ENCODE measurements at regions not wholly inside any gene's neighbourhood (a gene's known extent, or its start where the extent isn't known, plus 50 kb on each side); places are given as distances from the start of the nearest gene placed in this dataset.

DNA sequence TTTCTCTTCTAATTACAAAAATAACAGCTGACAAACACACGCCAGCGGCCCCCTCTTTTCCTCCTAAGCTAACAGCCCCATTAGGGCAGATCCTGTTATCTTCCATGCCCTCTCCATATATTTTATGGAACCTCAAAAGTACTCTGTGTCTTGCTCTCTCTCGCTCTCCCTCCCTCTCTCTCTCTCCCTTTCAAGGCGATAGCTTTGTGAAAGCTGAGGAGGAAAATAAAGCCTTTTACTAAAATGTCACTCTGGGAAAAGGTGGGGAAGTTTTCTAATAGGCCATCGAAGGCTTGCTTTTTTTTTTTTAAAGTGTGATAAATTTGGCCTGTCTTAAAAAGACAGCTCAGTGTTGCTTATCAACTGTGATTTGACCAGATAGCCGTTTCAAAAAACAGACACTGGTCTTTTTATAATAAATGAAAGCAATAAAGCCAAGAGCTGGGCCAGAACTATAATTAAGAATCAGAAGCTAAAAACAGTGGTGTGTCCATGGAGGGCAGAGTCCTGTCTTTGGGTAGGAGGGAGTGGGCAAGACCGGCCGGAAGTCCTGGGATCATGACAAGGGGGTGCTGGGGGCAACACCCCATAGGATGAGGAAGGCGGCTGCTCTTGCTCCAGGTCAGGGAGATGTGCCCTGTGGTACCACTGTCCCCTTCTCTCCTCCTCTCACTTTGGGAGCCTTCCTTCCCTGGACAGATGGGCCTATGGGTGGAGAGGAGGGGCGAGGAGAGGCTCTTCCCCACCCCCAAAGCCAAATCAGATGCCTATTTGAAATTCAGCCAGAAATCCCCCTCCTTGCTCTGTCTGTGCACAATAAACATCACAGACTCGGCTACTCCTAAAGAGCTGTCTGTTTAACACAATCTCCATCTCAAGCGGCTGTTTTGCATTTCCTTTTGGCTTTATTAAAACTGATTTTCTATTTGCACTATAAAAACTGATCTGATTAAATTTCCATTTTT, 267.2 kb downstream of the BUD13 start:
- no peaks in the 10 kb centered on the region for H3K27me3 ChIP-seq (ENCODE audit: insufficient read depth, low read depth, low read length)
- no peak overlapping the region for H2AFZ ChIP-seq (ENCODE audit: low read depth, low read length)
- no peak overlapping the region for H3K4me3 ChIP-seq (ENCODE audit: low read length)
- H3K36me3 ChIP-seq (ENCODE audit: insufficient read depth, low read length), result no peaks in the 10 kb centered on the region
- no peaks in the 10 kb centered on the region for H3F3A ChIP-seq (ENCODE audit: insufficient read depth, low read length, poor library complexity, severe bottlenecking)
- no peak overlapping the region for H3K9ac ChIP-seq (ENCODE audit: low read length)
- H3K9me3 ChIP-seq (ENCODE audit: low read length), result no peaks in the 10 kb centered on the region
- TF ChIP-seq POLR2AphosphoS5 (IDR thresholded peaks at IDR 0.05), result no peak
- TF ChIP-seq, protein P1, sequence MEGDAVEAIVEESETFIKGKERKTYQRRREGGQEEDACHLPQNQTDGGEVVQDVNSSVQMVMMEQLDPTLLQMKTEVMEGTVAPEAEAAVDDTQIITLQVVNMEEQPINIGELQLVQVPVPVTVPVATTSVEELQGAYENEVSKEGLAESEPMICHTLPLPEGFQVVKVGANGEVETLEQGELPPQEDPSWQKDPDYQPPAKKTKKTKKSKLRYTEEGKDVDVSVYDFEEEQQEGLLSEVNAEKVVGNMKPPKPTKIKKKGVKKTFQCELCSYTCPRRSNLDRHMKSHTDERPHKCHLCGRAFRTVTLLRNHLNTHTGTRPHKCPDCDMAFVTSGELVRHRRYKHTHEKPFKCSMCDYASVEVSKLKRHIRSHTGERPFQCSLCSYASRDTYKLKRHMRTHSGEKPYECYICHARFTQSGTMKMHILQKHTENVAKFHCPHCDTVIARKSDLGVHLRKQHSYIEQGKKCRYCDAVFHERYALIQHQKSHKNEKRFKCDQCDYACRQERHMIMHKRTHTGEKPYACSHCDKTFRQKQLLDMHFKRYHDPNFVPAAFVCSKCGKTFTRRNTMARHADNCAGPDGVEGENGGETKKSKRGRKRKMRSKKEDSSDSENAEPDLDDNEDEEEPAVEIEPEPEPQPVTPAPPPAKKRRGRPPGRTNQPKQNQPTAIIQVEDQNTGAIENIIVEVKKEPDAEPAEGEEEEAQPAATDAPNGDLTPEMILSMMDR (IDR thresholded peaks at IDR 0.05; ENCODE audit: poor library complexity, severe bottlenecking), result no peak
- no peak for TF ChIP-seq RAD21 (conservative IDR thresholded peaks at IDR 0.05)
- TF ChIP-seq TAF1 (IDR thresholded peaks at IDR 0.05; ENCODE audit: low read depth), result no peak
- no peak for TF ChIP-seq EZH2 (IDR thresholded peaks at IDR 0.05; ENCODE audit: borderline replicate concordance, insufficient read depth, low read length, poor library complexity, severe bottlenecking)
- TF ChIP-seq EP300 (conservative IDR thresholded peaks at IDR 0.05; ENCODE audit: poor library complexity, severe bottlenecking), result no peak
- no peak for TF ChIP-seq MXI1 (conservative IDR thresholded peaks at IDR 0.05; ENCODE audit: poor library complexity, severe bottlenecking)
- TF ChIP-seq, protein P2, sequence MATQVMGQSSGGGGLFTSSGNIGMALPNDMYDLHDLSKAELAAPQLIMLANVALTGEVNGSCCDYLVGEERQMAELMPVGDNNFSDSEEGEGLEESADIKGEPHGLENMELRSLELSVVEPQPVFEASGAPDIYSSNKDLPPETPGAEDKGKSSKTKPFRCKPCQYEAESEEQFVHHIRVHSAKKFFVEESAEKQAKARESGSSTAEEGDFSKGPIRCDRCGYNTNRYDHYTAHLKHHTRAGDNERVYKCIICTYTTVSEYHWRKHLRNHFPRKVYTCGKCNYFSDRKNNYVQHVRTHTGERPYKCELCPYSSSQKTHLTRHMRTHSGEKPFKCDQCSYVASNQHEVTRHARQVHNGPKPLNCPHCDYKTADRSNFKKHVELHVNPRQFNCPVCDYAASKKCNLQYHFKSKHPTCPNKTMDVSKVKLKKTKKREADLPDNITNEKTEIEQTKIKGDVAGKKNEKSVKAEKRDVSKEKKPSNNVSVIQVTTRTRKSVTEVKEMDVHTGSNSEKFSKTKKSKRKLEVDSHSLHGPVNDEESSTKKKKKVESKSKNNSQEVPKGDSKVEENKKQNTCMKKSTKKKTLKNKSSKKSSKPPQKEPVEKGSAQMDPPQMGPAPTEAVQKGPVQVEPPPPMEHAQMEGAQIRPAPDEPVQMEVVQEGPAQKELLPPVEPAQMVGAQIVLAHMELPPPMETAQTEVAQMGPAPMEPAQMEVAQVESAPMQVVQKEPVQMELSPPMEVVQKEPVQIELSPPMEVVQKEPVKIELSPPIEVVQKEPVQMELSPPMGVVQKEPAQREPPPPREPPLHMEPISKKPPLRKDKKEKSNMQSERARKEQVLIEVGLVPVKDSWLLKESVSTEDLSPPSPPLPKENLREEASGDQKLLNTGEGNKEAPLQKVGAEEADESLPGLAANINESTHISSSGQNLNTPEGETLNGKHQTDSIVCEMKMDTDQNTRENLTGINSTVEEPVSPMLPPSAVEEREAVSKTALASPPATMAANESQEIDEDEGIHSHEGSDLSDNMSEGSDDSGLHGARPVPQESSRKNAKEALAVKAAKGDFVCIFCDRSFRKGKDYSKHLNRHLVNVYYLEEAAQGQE (IDR thresholded peaks at IDR 0.05; ENCODE audit: borderline replicate concordance), result no peak
- no peak for TF ChIP-seq SMC3 (conservative IDR thresholded peaks at IDR 0.05; ENCODE audit: poor library complexity)
- no peaks in the 10 kb centered on the region for H3K79me2 ChIP-seq (replicated peaks; ENCODE audit: insufficient read depth, low read length)
- H4K20me1 ChIP-seq (ENCODE audit: insufficient read depth), result no peaks in the 10 kb centered on the region
- no peaks in the 10 kb centered on the region for H3K9me2 ChIP-seq (ENCODE audit: insufficient read depth, low read length)
- H3K4me2 ChIP-seq (ENCODE audit: low read length), result no peak overlapping the region
- H3K27ac ChIP-seq (ENCODE audit: low read length), result no peak overlapping the region

DNA sequence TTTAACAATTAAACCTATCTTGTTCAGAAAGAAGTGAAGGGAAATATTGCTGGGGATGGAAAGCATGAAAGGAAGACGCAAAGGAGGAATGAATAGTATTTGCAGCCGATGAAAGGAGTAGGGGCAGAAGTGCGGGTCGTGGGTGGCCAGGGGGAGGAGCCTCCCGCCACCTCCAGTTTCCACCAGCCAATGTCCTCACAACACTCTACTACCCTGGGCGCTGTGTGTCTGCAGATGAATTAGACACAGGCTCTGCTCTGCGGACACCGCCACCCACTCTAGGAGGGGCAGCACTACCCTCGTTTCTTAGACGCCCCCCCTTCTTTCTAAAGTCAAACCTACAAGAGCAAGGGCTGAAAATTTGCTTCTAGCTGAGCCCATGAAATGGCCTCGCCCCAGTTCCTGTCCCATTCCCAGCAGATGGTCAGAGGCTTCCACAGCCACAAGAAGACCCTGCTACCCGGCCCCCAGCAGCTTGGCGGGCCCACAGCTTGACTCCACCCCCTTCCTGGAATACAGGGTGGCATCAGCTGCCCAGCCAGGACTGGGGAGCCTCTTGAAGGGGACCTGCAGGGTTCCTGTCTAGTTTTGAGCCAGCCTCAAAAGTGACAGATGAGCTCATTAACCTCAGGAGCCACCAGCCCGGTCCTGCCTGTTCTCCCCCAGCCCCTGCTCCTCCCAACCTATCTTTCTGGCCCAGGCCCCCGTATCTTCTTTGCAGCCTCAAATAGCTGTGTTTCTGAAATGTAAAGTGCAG, 268.1 kb downstream of the BUD13 start:
- Histone ChIP-seq H3F3A (ENCODE audit: insufficient read depth, low read length, poor library complexity, severe bottlenecking) (no peaks in the 10 kb centered on the region), H3K79me2 (replicated peaks; ENCODE audit: insufficient read depth, low read length) (no peaks in the 10 kb centered on the region), H3K27ac (ENCODE audit: low read length) (no peak overlapping the region), H3K27me3 (ENCODE audit: insufficient read depth, low read depth, low read length) (no peaks in the 10 kb centered on the region), H3K9me2 (ENCODE audit: insufficient read depth, low read length) (no peaks in the 10 kb centered on the region), H3K9me3 (ENCODE audit: low read length) (no peaks in the 10 kb centered on the region), H3K36me3 (ENCODE audit: insufficient read depth, low read length) (no peaks in the 10 kb centered on the region), H2AFZ (ENCODE audit: low read depth, low read length) (no peak overlapping the region), H4K20me1 (ENCODE audit: insufficient read depth) (no peaks in the 10 kb centered on the region), H3K4me2 (ENCODE audit: low read length) (no peak overlapping the region), H3K4me3 (ENCODE audit: low read length) (no peak overlapping the region), H3K9ac (ENCODE audit: low read length) (no peak overlapping the region)
- no peak for TF ChIP-seq TAF1 (IDR thresholded peaks at IDR 0.05; ENCODE audit: low read depth)
- TF ChIP-seq, protein P1 (IDR thresholded peaks at IDR 0.05; ENCODE audit: poor library complexity, severe bottlenecking), result no peak
- no peak for TF ChIP-seq SMC3 (conservative IDR thresholded peaks at IDR 0.05; ENCODE audit: poor library complexity)
- TF ChIP-seq RAD21 (conservative IDR thresholded peaks at IDR 0.05), result no peak
- no peak for TF ChIP-seq EP300 (conservative IDR thresholded peaks at IDR 0.05; ENCODE audit: poor library complexity, severe bottlenecking)
- TF ChIP-seq MXI1 (conservative IDR thresholded peaks at IDR 0.05; ENCODE audit: poor library complexity, severe bottlenecking), result no peak

Measured in neural cell (in vitro differentiated cells).